ENCODE measurements at regions not wholly inside any gene's neighbourhood (a gene's known extent, or its start where the extent isn't known, plus 50 kb on each side); places are given as distances from the start of the nearest gene placed in this dataset.

- ChIA-PET POLR2A (no interaction called here), CTCF (no interaction called here)
- no peak for TF ChIP-seq CTCF (IDR thresholded peaks at IDR 0.05; ENCODE audit: insufficient read depth, low read length, missing control alignments)
- H3K4me3 ChIP-seq (ENCODE audit: low read depth, low read length) = no peak overlapping the region
- no peak for DNase-seq (ENCODE audit: low read depth, low spot score)
Measured at GRCh38 chr2:136647039-136647438, 118.3 kb upstream of the THSD7B start.

GRCh38 chr2:136645236-136645828, 120.0 kb upstream of the THSD7B start:
- ChIA-PET POLR2A (no interaction called here), CTCF (no interaction called here)
- TF ChIP-seq CTCF (IDR thresholded peaks at IDR 0.05; ENCODE audit: insufficient read depth, low read length, missing control alignments) = no peak
- H3K4me3 ChIP-seq (ENCODE audit: low read depth, low read length) = no peak overlapping the region
- DNase-seq (ENCODE audit: low read depth, low spot score) = no peak

GRCh38 chr2:136639651-136640050, 125.7 kb upstream of the THSD7B start:
- DNase-seq (ENCODE audit: low read depth, low spot score) = no peak
- no peak for TF ChIP-seq CTCF (IDR thresholded peaks at IDR 0.05; ENCODE audit: insufficient read depth, low read length, missing control alignments)
- ChIA-PET POLR2A (no interaction called here), CTCF (no interaction called here)
- no peak overlapping the region for H3K4me3 ChIP-seq (ENCODE audit: low read depth, low read length)

DNA sequence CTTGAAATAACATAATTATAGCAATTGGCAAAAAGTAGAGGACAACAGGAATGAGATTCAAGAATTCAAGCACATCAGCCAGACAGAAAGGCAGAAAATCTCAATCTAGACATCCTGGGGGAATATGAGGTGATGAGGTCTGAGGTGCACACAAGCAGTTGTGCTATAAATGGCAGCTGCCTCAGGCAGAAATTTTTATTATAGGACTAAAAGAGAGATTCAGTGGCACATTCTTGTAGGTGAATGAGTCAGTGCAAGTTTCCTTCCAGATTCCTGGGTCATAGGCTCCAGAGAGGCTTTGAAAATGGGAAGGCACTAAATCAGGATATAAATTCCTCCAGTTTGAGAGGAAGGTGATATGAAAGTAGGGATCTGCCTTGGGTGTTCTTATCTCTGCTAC, 127.2 kb upstream of the THSD7B start:
- no peak for TF ChIP-seq CTCF (IDR thresholded peaks at IDR 0.05; ENCODE audit: insufficient read depth, low read length, missing control alignments)
- H3K4me3 ChIP-seq (ENCODE audit: low read depth, low read length) = no peak overlapping the region
- ChIA-PET CTCF (no interaction called here), POLR2A (no interaction called here)
- DNase-seq (ENCODE audit: low read depth, low spot score) = no peak

DNA sequence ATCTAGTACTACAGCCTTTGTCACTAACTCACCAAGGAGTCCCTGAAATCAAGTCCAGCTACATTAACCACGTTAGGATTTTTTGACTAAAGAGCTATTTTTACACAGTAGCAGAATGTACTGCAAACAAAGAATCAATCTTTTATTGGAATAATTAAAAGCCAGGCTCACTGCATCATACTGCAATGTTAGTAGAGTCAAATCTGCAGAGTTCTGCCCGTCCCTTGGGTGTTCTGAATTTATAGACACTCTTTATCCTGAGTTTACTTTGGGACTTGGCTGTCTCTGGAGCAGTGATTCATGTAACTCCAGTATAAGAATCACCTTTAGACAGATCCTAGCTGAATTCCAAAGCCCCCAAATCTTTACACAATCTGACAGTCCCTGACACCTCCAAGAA, 127.9 kb upstream of the THSD7B start:
- ChIA-PET POLR2A (no interaction called here), CTCF (no interaction called here)
- no peak overlapping the region for H3K4me3 ChIP-seq (ENCODE audit: low read depth, low read length)
- DNase-seq (ENCODE audit: low read depth, low spot score) = no peak
- TF ChIP-seq CTCF (IDR thresholded peaks at IDR 0.05; ENCODE audit: insufficient read depth, low read length, missing control alignments) = no peak

- ChIA-PET POLR2A (no interaction called here), CTCF (no interaction called here)
- TF ChIP-seq CTCF (IDR thresholded peaks at IDR 0.05; ENCODE audit: insufficient read depth, low read length, missing control alignments) = no peak
- no peak overlapping the region for H3K4me3 ChIP-seq (ENCODE audit: low read depth, low read length)
- DNase-seq (ENCODE audit: low read depth, low spot score) = no peak
Measured at GRCh38 chr2:136628490-136628889, 136.9 kb upstream of the THSD7B start.
